ENCODE measurements at regions not wholly inside any gene's neighbourhood (a gene's known extent, or its start where the extent isn't known, plus 50 kb on each side); places are given as distances from the start of the nearest gene placed in this dataset.

GRCh38 chr1:82297139-82297896, 496.6 kb downstream of the ADGRL2 start:
- DNase-seq, result no peak

GRCh38 chr1:82287556-82287955, 486.8 kb downstream of the ADGRL2 start:
- DNase-seq, result no peak

GRCh38 chr1:82284213-82284612, 483.5 kb downstream of the ADGRL2 start:
- DNase-seq, result no peak

- no peak for DNase-seq
Observed at GRCh38 chr1:82279241-82279640, 478.5 kb downstream of the ADGRL2 start.

- no peak for DNase-seq
Observed at GRCh38 chr1:82273816-82274215, 473.1 kb downstream of the ADGRL2 start.

- no peak for DNase-seq
Observed at GRCh38 chr1:82269431-82269830, 468.7 kb downstream of the ADGRL2 start.

- no peak for DNase-seq
Observed at GRCh38 chr1:82268826-82269225, 468.1 kb downstream of the ADGRL2 start.

- DNase-seq, result no peak
Observed at GRCh38 chr1:82266351-82266750, 465.6 kb downstream of the ADGRL2 start.

- DNase-seq, result no peak
Observed at GRCh38 chr1:82265436-82265835, 464.7 kb downstream of the ADGRL2 start.

- no peak for DNase-seq
Observed at GRCh38 chr1:82264802-82265201, 464.1 kb downstream of the ADGRL2 start.

GRCh38 chr1:82263396-82263795, 462.7 kb downstream of the ADGRL2 start:
- DNase-seq, result no peak

- no peak for DNase-seq
Observed at GRCh38 chr1:82260666-82261065, 459.9 kb downstream of the ADGRL2 start.

- no peak for DNase-seq
Observed at GRCh38 chr1:82260051-82260450, 459.3 kb downstream of the ADGRL2 start.

- DNase-seq, result no peak
Observed at GRCh38 chr1:82258887-82259286, 458.2 kb downstream of the ADGRL2 start.

- DNase-seq, result no peak
Observed at GRCh38 chr1:82246050-82246449, 445.3 kb downstream of the ADGRL2 start.

- DNase-seq, result no peak
Observed at GRCh38 chr1:82245345-82246014, 444.7 kb downstream of the ADGRL2 start.

- no peak for DNase-seq
Observed at GRCh38 chr1:82240571-82240970, 439.8 kb downstream of the ADGRL2 start.

GRCh38 chr1:82230667-82231066, 429.9 kb downstream of the ADGRL2 start:
- DNase-seq, result no peak

- no peak for DNase-seq
Observed at GRCh38 chr1:82227306-82228095, 426.8 kb downstream of the ADGRL2 start.

- DNase-seq, result no peak
Observed at GRCh38 chr1:82226186-82226505, 425.4 kb downstream of the ADGRL2 start.

- DNase-seq, result no peak
Observed at GRCh38 chr1:82225421-82226185, 424.9 kb downstream of the ADGRL2 start.

- DNase-seq, result no peak
Observed at GRCh38 chr1:82223091-82223490, 422.4 kb downstream of the ADGRL2 start.

- no peak for DNase-seq
Observed at GRCh38 chr1:82221721-82222120, 421.0 kb downstream of the ADGRL2 start.
